HG03342 (cell line): ENCODE measurements at regions not wholly inside any gene's neighbourhood (a gene's known extent, or its start where the extent isn't known, plus 50 kb on each side); places are given as distances from the start of the nearest gene placed in this dataset.

Experiments
- ATAC-seq: cut with Tn5 transposase; IDR thresholded peaks from one replicate; pipeline ENCODE4 v1.9.1; 2021; ENCODE audit warnings: mild to moderate bottlenecking, moderate library complexity; ENCODE audit not compliant: unreplicated experiment

GRCh38 chr4:184310881-184311709 lies 93.4 kb upstream of the ENPP6 start:
- ATAC-seq = no peak

GRCh38 chr4:184310171-184310567 lies 92.5 kb upstream of the ENPP6 start:
- no peak for ATAC-seq

GRCh38 chr4:184309241-184310170 lies 91.8 kb upstream of the ENPP6 start:
- ATAC-seq = no peak

- no peak for ATAC-seq
Observed at GRCh38 chr4:184306949-184307348, 89.3 kb upstream of the ENPP6 start.

GRCh38 chr4:184306470-184306869 lies 88.8 kb upstream of the ENPP6 start:
- ATAC-seq = no peak

GRCh38 chr4:184300816-184301215 lies 83.1 kb upstream of the ENPP6 start:
- no peak for ATAC-seq

GRCh38 chr4:184298254-184298653 lies 80.6 kb upstream of the ENPP6 start:
- ATAC-seq = no peak

GRCh38 chr4:184295206-184295605 lies 77.5 kb upstream of the ENPP6 start:
- ATAC-seq = no peak

GRCh38 chr4:184294606-184295133 lies 77.0 kb upstream of the ENPP6 start:
- ATAC-seq = no peak

- no peak for ATAC-seq
Observed at GRCh38 chr4:184293552-184293951, 75.9 kb upstream of the ENPP6 start.

- ATAC-seq = no peak
Observed at GRCh38 chr4:184292877-184293276, 75.2 kb upstream of the ENPP6 start.

GRCh38 chr4:184292465-184292867 lies 74.8 kb upstream of the ENPP6 start:
- no peak for ATAC-seq

- ATAC-seq = no peak
Observed at GRCh38 chr4:184289179-184289535, 71.5 kb upstream of the ENPP6 start.

- ATAC-seq = peak; percentile 54
Observed at GRCh38 chr4:184288451-184289178, 70.9 kb upstream of the ENPP6 start.

GRCh38 chr4:184287697-184288255 lies 70.1 kb upstream of the ENPP6 start:
- ATAC-seq = no peak

GRCh38 chr4:184286358-184286757 lies 68.7 kb upstream of the ENPP6 start:
- no peak for ATAC-seq

GRCh38 chr4:184284742-184285141 lies 67.1 kb upstream of the ENPP6 start:
- ATAC-seq = no peak

- no peak for ATAC-seq
Observed at GRCh38 chr4:184284336-184284690, 66.6 kb upstream of the ENPP6 start.

GRCh38 chr4:184283659-184284335 lies 66.1 kb upstream of the ENPP6 start:
- no peak for ATAC-seq
